GM21367 (cell line): ENCODE measurements at regions not wholly inside any gene's neighbourhood (a gene's known extent, or its start where the extent isn't known, plus 50 kb on each side); places are given as distances from the start of the nearest gene placed in this dataset.
"Not testable (repeated sequence)": the region's sequence is repeated elsewhere in the genome, so short reads cannot be mapped to it uniquely, and the experiment has no call there.

Experiments used
- ATAC-seq: cut with Tn5 transposase; IDR thresholded peaks from one replicate; pipeline ENCODE4 v1.9.1; 2021; ENCODE audit not compliant: unreplicated experiment

- ATAC-seq, result peak; percentile 56
These were observed 102.5 kb downstream of the RAMP3 start for GRCh38 chr7:45259966-45260646.

- ATAC-seq, result no peak
These were observed 109.7 kb downstream of the RAMP3 start for GRCh38 chr7:45267262-45267661.

GRCh38 chr7:45268013-45268412 lies 110.4 kb downstream of the RAMP3 start:
- no peak for ATAC-seq

- ATAC-seq, result no peak
These were observed 111.6 kb downstream of the RAMP3 start for GRCh38 chr7:45269192-45269591.

- no peak for ATAC-seq
These were observed 121.3 kb downstream of the RAMP3 start for GRCh38 chr7:45278763-45279398.

- not testable (repeated sequence) for ATAC-seq
These were observed 132.0 kb downstream of the RAMP3 start for GRCh38 chr7:45289611-45290010.

GRCh38 chr7:45290880-45291279 lies 133.3 kb downstream of the RAMP3 start:
- no peak for ATAC-seq

GRCh38 chr7:45292481-45292880 lies 134.9 kb downstream of the RAMP3 start:
- ATAC-seq, result no peak

- ATAC-seq, result no peak
These were observed 135.8 kb downstream of the RAMP3 start for GRCh38 chr7:45293295-45293942.

GRCh38 chr7:45294559-45294958 lies 137.0 kb downstream of the RAMP3 start:
- no peak for ATAC-seq

- no peak for ATAC-seq
These were observed 137.6 kb downstream of the RAMP3 start for GRCh38 chr7:45295222-45295621.

GRCh38 chr7:45296748-45297147 lies 139.2 kb downstream of the RAMP3 start:
- ATAC-seq, result no peak

GRCh38 chr7:45306752-45307305 lies 149.2 kb downstream of the RAMP3 start:
- ATAC-seq, result no peak

- no peak for ATAC-seq
These were observed 154.0 kb downstream of the RAMP3 start for GRCh38 chr7:45311597-45311996.

GRCh38 chr7:45315512-45315911 lies 157.9 kb downstream of the RAMP3 start:
- not testable (repeated sequence) for ATAC-seq

GRCh38 chr7:45324683-45325237 lies 167.2 kb downstream of the RAMP3 start:
- ATAC-seq, result no peak

- ATAC-seq, result no peak
These were observed 167.8 kb downstream of the RAMP3 start for GRCh38 chr7:45325378-45325777.

- no peak for ATAC-seq
These were observed 170.9 kb downstream of the RAMP3 start for GRCh38 chr7:45328403-45328981.

GRCh38 chr7:45331563-45331962 lies 174.0 kb downstream of the RAMP3 start:
- no peak for ATAC-seq

GRCh38 chr7:45335024-45335423 lies 177.4 kb downstream of the RAMP3 start:
- not testable (repeated sequence) for ATAC-seq

GRCh38 chr7:45342236-45342635 lies 184.6 kb downstream of the RAMP3 start:
- ATAC-seq, result no peak
